ENCODE measurements at regions not wholly inside any gene's neighbourhood (a gene's known extent, or its start where the extent isn't known, plus 50 kb on each side); places are given as distances from the start of the nearest gene placed in this dataset.

DNA sequence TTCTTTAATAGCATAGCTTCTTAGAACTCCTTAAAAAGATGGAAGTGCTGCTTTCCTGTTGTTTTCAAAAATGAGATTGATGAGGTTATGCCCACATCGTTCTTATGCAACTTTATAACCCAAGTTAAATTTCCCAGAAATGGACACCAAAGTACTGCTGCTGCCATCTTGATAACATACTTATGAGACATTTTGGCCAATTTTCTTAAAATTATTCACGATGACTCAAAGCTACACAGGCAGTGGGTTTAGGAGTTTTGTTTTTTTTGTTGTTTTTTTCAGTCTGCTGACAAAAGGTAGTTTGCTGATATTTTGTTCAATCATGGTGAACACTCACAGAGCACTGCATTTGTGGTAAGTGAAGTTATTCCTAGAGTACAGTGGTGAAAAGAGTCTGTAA lies 54.9 kb upstream of the RFC3 start:
- DNase-seq = no peak

GRCh38 chr13:33764716-33765115 lies 53.2 kb upstream of the RFC3 start:
- no peak for DNase-seq

GRCh38 chr13:33766329-33767123 lies 51.4 kb upstream of the RFC3 start:
- no peak for DNase-seq

- DNase-seq = no peak
Measured at GRCh38 chr13:33767140-33767539, 50.8 kb upstream of the RFC3 start.
